Neural progenitor cell (in vitro differentiated cells): ENCODE measurements at regions not wholly inside any gene's neighbourhood (a gene's known extent, or its start where the extent isn't known, plus 50 kb on each side); places are given as distances from the start of the nearest gene placed in this dataset.

ENCODE experiments used
- DNase-seq: peaks from one replicate; pipeline ENCODE4 v3.0.0-alpha.2; 2016; ENCODE audit warnings: low spot score
- H2AFZ ChIP-seq: fragments of 200-600 bp; sonication (generic); replicated peaks from 2 replicates; pipeline ENCODE4 v1.6.1; 2016; ENCODE audit warnings: antibody characterized with exemption
- H3F3A ChIP-seq: fragments of 200-600 bp; sonication (generic); 2 replicates; pipeline ENCODE4 v1.6.1; 2016; ENCODE audit warnings: antibody characterized with exemption, low read depth
- H3K27ac ChIP-seq: fragments of 200-600 bp; sonication (generic); 2 replicates; pipeline ENCODE4 v1.5.1; 2016; ENCODE audit warnings: mild to moderate bottlenecking
- H3K27me3 ChIP-seq: fragments of 200-600 bp; sonication (generic); 2 replicates; pipeline ENCODE4 v1.6.1; 2016; ENCODE audit warnings: mild to moderate bottlenecking, moderate library complexity
- H3K36me3 ChIP-seq: fragments of 200-600 bp; sonication (generic); 2 replicates; pipeline ENCODE4 v1.5.1; 2016
- H3K4me1 ChIP-seq: fragments of 200-600 bp; sonication (generic); 2 replicates; pipeline ENCODE4 v1.6.1; 2016; ENCODE audit warnings: mixed run types
- H3K4me2 ChIP-seq: fragments of 200-600 bp; sonication (generic); 2 replicates; pipeline ENCODE4 v1.6.1; 2016
- H3K4me3 ChIP-seq: fragments of 200-600 bp; sonication (generic); 2 replicates; pipeline ENCODE4 v1.5.1; 2016
- H3K79me2 ChIP-seq: fragments of 200-600 bp; sonication (generic); 2 replicates; pipeline ENCODE4 v1.6.1; 2016; ENCODE audit warnings: low read depth
- H3K9ac ChIP-seq: fragments of 200-600 bp; sonication (generic); 2 replicates; pipeline ENCODE4 v1.6.1; 2016
- H3K9me3 ChIP-seq: fragments of 200-600 bp; sonication (generic); 2 replicates; pipeline ENCODE4 v1.5.1; 2016; ENCODE audit warnings: low read depth
- H4K20me1 ChIP-seq: fragments of 200-600 bp; sonication (generic); 2 replicates; pipeline ENCODE4 v1.6.1; 2016; ENCODE audit warnings: low read depth
- H3K27ac Mint-ChIP-seq: 3 replicates; pipeline ENCODE4 v1.8.0; 2021; ENCODE audit warnings: mixed read lengths
- H3K27me3 Mint-ChIP-seq: 2 replicates; pipeline ENCODE4 v1.8.0; 2022; ENCODE audit warnings: low read depth, mild to moderate bottlenecking, inconsistent platforms, moderate library complexity, mixed read lengths; ENCODE audit not compliant: insufficient read depth
- H3K36me3 Mint-ChIP-seq: 3 replicates; pipeline ENCODE4 v1.8.0; 2021; ENCODE audit warnings: mixed read lengths
- H3K4me1 Mint-ChIP-seq: 3 replicates; pipeline ENCODE4 v1.8.0; 2021; ENCODE audit warnings: mixed read lengths
- H3K4me3 Mint-ChIP-seq: 3 replicates; pipeline ENCODE4 v1.8.0; 2021; ENCODE audit warnings: mild to moderate bottlenecking, moderate library complexity, mixed read lengths
- H3K9me3 Mint-ChIP-seq: 3 replicates; pipeline ENCODE4 v1.8.0; 2020; ENCODE audit warnings: mixed read lengths
- EZH2 ChIP-seq: fragments of 200-600 bp; sonication (generic); IDR thresholded peaks from 2 replicates; pipeline ENCODE4 v1.6.1; 2017; ENCODE audit warnings: antibody characterized with exemption, mild to moderate bottlenecking, moderate library complexity
- EZH2phosphoT487 ChIP-seq: fragments of 200-600 bp; sonication (generic); IDR thresholded peaks from 2 replicates; pipeline ENCODE4 v1.6.1; 2017; ENCODE audit warnings: antibody characterized with exemption
- TF ChIP-seq, protein P1 (sequence below): fragments of 200-600 bp; sonication (generic); IDR thresholded peaks from 2 replicates; pipeline ENCODE4 v1.5.1; 2017; ENCODE audit warnings: antibody characterized with exemption, mild to moderate bottlenecking

GRCh38 chr18:10147226-10147625, 233.4 kb downstream of the VAPA start:
- H3K9me3 ChIP-seq, result no peaks in the 10 kb centered on the region
- peaks cover 10% of the 10 kb centered on the region for H3K9me3 Mint-ChIP-seq
- H2AFZ ChIP-seq, result no peak overlapping the region

DNA sequence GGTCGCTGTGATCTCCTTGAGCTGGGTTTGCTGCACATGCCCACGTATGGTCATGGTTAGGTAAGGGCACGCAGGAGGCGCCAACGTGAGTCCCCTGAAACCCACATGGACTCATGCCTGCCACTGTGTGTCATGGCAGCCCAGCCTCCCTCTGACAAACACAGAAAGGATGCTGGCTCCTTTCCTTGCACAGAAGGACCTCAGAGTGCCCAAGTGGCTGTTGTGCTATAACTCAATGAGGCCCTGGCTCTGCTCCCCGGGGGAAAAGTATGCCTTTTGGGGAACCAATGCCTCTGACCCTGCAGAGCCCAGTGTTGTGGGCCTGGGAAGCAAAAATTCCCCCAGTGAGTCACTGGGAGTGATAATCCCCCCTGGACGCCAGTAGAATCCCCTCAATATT, 233.9 kb downstream of the VAPA start:
- H3K79me2 ChIP-seq, result no peaks in the 10 kb centered on the region
- H3K27me3 Mint-ChIP-seq, result peaks cover 4% of the 10 kb centered on the region
- no peak for DNase-seq
- no peak overlapping the region for H3K4me3 ChIP-seq
- no peaks in the 10 kb centered on the region for H3K9me3 ChIP-seq
- H4K20me1 ChIP-seq, result no peaks in the 10 kb centered on the region
- H3K4me2 ChIP-seq, result no peak overlapping the region
- TF ChIP-seq EZH2phosphoT487, result no peak
- H3K4me1 ChIP-seq, result peaks cover 4% of the 10 kb centered on the region
- H3F3A ChIP-seq, result peaks cover 4% of the 10 kb centered on the region
- H3K9me3 Mint-ChIP-seq, result peaks cover 10% of the 10 kb centered on the region
- no peak overlapping the region for H3K27ac ChIP-seq
- H2AFZ ChIP-seq, result no peak overlapping the region
- H3K4me1 Mint-ChIP-seq, result peaks cover 29% of the 10 kb centered on the region
- H3K27ac Mint-ChIP-seq, result no peak overlapping the region
- H3K4me3 Mint-ChIP-seq, result no peak overlapping the region
- peaks cover 6% of the 10 kb centered on the region for H3K36me3 Mint-ChIP-seq
- peaks cover 27% of the 10 kb centered on the region for H3K27me3 ChIP-seq
- H3K36me3 ChIP-seq, result no peaks in the 10 kb centered on the region
- no peak overlapping the region for H3K9ac ChIP-seq

More at GRCh38 chr18:10147226-10147625, 233.4 kb downstream of the VAPA start:
- Mint-ChIP-seq H3K36me3 (peaks cover 6% of the 10 kb centered on the region), H3K4me3 (no peak overlapping the region), H3K27me3 (peaks cover 7% of the 10 kb centered on the region), H3K27ac (no peak overlapping the region), H3K4me1 (peaks cover 32% of the 10 kb centered on the region)
- Histone ChIP-seq H4K20me1 (no peaks in the 10 kb centered on the region), H3K9ac (no peak overlapping the region), H3K4me2 (no peak overlapping the region), H3K27me3 (peaks cover 27% of the 10 kb centered on the region), H3K36me3 (no peaks in the 10 kb centered on the region), H3K4me3 (no peak overlapping the region), H3K27ac (no peak overlapping the region), H3F3A (peaks cover 4% of the 10 kb centered on the region), H3K4me1 (peaks cover 4% of the 10 kb centered on the region), H3K79me2 (no peaks in the 10 kb centered on the region)
- no peak for DNase-seq
- TF ChIP-seq EZH2, result no peak
- TF ChIP-seq, protein P1, sequence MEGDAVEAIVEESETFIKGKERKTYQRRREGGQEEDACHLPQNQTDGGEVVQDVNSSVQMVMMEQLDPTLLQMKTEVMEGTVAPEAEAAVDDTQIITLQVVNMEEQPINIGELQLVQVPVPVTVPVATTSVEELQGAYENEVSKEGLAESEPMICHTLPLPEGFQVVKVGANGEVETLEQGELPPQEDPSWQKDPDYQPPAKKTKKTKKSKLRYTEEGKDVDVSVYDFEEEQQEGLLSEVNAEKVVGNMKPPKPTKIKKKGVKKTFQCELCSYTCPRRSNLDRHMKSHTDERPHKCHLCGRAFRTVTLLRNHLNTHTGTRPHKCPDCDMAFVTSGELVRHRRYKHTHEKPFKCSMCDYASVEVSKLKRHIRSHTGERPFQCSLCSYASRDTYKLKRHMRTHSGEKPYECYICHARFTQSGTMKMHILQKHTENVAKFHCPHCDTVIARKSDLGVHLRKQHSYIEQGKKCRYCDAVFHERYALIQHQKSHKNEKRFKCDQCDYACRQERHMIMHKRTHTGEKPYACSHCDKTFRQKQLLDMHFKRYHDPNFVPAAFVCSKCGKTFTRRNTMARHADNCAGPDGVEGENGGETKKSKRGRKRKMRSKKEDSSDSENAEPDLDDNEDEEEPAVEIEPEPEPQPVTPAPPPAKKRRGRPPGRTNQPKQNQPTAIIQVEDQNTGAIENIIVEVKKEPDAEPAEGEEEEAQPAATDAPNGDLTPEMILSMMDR, result no peak

DNA sequence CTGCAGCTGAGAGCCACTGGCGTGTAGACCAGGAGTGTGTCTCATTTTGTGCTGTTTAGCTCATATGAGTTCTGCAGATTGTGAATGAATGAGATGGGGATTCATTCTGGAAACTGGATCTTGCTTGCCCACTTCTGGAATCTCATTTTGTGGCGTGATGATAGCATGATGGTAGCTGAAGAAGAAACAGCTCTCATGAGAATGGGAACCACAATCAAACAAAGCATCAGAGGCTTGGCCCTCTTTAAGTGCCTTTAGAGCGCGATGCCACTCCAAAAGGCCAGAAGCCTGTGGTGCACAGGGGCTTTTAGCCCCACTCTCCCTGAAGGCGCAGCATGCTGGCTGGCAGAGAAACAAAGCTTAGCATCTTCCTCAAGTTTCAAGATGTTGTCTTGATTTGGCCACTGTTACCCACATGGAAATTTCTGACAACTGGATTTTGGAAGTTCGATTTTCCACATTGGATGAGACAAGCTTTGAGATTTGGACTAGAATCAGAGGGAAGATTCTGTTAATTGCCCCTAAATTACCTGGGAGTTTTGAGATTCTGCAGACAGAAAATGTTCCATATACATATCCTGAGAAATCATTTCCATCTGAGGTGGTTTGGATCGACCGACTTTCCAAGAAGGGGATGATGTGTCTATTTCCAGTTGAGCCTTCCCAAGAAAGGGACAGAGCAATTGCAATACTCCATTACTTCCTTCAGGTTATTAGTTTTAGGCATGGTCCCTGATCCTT, 234.5 kb downstream of the VAPA start:
- TF ChIP-seq EZH2phosphoT487 (no peak), EZH2 (no peak)
- TF ChIP-seq, protein P1, result no peak
- Histone ChIP-seq H3F3A (peaks cover 4% of the 10 kb centered on the region), H2AFZ (no peak overlapping the region), H3K79me2 (no peaks in the 10 kb centered on the region), H4K20me1 (no peaks in the 10 kb centered on the region), H3K36me3 (no peaks in the 10 kb centered on the region), H3K4me1 (peaks cover 4% of the 10 kb centered on the region), H3K9ac (no peak overlapping the region), H3K27ac (no peak overlapping the region), H3K9me3 (no peaks in the 10 kb centered on the region), H3K27me3 (peaks cover 27% of the 10 kb centered on the region), H3K4me2 (no peak overlapping the region), H3K4me3 (no peak overlapping the region)
- H3K4me3 Mint-ChIP-seq, result no peak overlapping the region
- H3K4me1 Mint-ChIP-seq, result peaks cover 26% of the 10 kb centered on the region
- peaks cover 6% of the 10 kb centered on the region for H3K36me3 Mint-ChIP-seq
- DNase-seq, result no peak
- H3K27me3 Mint-ChIP-seq, result peaks cover 3% of the 10 kb centered on the region
- peaks cover 10% of the 10 kb centered on the region for H3K9me3 Mint-ChIP-seq
- H3K27ac Mint-ChIP-seq, result no peak overlapping the region
